ENCODE measurements at regions not wholly inside any gene's neighbourhood (a gene's known extent, or its start where the extent isn't known, plus 50 kb on each side); places are given as distances from the start of the nearest gene placed in this dataset.
A peak's percentile ranks its signal among the peaks of the same experiment; 100 is the strongest.
"Not testable (repeated sequence)": the region's sequence is repeated elsewhere in the genome, so short reads cannot be mapped to it uniquely, and the experiment has no call there.

DNA sequence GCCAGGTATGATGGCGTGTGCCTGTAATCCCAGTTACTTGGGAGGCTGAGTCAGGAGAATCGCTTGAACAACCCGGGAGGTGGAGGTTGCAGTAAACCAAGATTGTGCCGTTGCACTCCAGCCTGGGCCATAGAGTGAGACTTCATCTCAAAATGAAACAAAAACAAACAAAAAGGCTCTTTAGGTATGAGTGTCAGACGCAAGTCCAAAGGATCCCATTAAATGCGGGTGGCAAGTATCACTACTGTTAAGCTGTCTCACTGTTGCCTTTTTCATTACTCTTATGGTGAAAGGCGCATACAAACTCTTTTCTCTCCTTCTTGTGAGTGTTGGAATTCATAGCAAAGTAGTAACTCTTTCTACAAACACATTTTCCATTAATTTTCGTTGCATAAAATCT, 688.5 kb upstream of the CHD1 start:
- no peak for DNase-seq (ENCODE audit: low read depth, low spot score)
- in situ Hi-C loops (cut with HindIII; ENCODE audit: low pct_unique_long_range_greater_than_20kb, low sequenced_read_pairs), result no loop called here

DNA sequence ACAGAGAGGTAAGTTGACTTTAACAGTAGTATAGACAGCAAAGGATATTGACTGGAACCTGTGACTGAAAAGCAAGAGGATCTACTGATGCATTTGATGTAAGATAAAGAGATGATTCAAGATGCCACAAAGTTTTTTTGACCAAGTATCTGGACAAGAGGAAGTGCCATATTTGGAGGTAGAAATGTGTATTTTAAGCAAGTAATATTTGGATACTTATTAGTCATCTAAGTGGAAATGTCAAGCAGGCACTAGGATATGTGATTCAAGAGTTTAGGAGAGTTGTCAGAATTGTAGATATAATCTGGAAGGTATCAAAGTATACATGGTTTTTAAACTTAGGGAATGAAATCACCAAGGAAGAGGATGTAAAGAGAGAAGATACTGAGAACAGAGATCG, 686.1 kb upstream of the CHD1 start:
- in situ Hi-C loops (cut with HindIII; ENCODE audit: low pct_unique_long_range_greater_than_20kb, low sequenced_read_pairs), result no loop called here
- no peak for DNase-seq (ENCODE audit: low read depth, low spot score)

DNA sequence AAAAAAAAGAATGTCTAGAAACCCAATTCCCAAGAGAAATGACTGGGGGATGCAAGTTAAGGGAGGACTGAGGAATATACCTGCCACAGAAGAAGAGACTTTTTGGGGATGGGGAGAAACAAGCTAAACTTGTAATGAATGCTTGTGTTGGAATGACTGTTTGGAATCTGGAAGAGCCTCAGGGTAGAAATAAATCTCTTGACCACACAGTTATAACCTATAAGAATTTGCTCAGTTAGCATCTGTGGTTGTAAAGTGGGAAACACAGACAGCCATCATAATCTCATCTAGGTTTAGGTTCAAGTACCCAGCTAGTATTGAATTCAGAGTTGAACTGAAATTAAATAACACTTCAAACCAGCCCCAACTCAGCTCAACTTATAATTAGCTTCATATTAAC, 678.3 kb upstream of the CHD1 start:
- DNase-seq (ENCODE audit: low read depth, low spot score), result no peak
- in situ Hi-C loops (cut with HindIII; ENCODE audit: low pct_unique_long_range_greater_than_20kb, low sequenced_read_pairs), result no loop called here

DNA sequence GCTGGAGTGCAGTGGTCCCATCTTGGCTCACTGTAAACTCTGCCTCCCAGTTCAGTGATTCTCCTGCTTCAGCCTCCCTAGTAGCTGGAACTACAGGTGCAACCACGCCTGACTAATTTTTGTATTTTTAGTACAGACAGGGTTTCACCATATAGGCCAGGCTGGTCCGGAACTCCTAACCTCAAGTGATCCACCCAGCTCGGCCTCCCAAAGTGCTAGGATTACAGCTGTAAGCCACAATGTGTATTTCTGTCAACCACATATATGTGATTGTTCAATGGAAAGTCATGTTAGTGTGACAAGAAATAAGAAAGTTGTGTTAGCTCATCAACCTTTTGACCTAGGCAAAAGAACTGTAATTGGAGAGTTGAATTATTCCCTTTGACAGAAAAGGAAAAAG, 677.1 kb upstream of the CHD1 start:
- in situ Hi-C loops (cut with HindIII; ENCODE audit: low pct_unique_long_range_greater_than_20kb, low sequenced_read_pairs), result no loop called here
- no peak for DNase-seq (ENCODE audit: low read depth, low spot score)

DNA sequence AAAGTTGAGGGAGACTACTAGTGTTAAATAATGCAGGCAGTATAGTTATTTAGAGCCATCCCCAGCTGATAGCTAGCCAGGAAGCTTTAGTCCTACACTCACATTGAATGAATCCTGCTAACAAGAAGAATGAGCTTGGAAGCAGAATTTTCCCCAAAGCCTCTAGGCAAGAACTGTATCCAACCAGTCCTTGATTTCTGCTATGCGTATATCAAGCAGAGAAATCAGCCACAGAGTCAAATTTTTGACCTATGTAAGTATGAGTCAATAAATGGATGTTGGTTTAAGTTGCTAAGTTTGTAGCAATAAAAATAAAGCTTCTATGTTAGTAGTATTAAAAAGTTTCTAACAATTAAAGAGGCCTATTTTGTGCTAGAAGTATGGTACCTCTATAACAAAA, 672.1 kb upstream of the CHD1 start:
- DNase-seq (ENCODE audit: low read depth, low spot score), result no peak
- in situ Hi-C loops (cut with HindIII; ENCODE audit: low pct_unique_long_range_greater_than_20kb, low sequenced_read_pairs), result no loop called here

DNA sequence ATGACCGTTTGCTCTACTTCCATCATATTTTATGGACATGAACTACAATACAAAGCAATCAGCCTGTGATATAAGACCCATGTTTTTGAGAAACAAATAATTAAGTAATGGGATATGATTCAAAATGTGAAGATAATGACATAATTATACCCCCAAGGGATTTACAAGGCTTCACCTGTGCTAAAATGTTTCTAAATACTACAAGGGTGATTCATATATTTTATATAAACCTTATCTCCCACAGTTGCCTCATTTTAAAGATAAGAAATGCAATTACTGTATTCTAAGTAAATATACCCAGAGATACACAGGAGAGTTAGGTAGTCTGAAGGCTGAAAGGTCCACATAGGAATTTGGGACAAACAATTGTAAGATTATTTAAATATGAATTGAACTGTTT, 662.0 kb upstream of the CHD1 start:
- DNase-seq (ENCODE audit: low read depth, low spot score), result no peak
- in situ Hi-C loops (cut with HindIII; ENCODE audit: low pct_unique_long_range_greater_than_20kb, low sequenced_read_pairs), result no loop called here

DNA sequence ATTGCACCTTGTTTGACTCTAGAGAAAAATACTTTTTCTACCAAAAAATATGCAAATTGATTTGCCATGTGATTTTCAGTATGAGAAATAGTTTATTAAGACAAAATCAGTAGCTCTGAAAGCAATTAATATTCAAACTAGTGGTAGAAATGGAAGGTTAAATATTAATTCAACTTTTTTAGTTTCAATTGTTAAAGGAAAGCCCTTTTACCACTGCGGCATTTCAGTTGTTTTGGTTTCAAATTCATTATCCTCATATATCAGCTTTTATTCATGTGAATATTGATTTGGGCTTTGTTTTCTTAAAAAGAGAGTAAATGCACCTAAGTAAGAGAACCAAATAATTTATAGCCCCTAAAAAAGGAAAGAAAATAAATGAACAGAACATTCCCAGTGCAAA, 660.6 kb upstream of the CHD1 start:
- DNase-seq (ENCODE audit: low read depth, low spot score), result no peak
- in situ Hi-C loops (cut with HindIII; ENCODE audit: low pct_unique_long_range_greater_than_20kb, low sequenced_read_pairs), result no loop called here

DNA sequence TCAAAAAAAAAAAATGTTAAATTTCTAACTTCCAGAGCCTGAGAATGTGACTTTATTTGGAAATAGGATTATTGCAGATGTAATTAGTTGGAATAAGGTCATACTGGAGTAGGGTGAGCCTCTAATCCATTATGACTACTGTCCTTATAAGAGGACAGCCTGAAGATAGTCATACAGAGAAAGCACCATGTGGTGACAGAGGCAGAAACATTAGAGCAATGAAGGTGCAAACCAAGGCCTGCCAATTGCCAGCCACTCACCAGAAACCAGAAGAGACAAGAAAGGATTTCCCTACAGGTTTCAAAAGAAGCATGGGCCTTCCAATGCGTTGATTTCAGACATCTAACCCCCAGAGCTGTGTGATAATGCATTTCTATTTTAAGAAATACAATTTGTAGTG, 659.2 kb upstream of the CHD1 start:
- in situ Hi-C loops (cut with HindIII; ENCODE audit: low pct_unique_long_range_greater_than_20kb, low sequenced_read_pairs), result no loop called here
- DNase-seq (ENCODE audit: low read depth, low spot score), result no peak

DNA sequence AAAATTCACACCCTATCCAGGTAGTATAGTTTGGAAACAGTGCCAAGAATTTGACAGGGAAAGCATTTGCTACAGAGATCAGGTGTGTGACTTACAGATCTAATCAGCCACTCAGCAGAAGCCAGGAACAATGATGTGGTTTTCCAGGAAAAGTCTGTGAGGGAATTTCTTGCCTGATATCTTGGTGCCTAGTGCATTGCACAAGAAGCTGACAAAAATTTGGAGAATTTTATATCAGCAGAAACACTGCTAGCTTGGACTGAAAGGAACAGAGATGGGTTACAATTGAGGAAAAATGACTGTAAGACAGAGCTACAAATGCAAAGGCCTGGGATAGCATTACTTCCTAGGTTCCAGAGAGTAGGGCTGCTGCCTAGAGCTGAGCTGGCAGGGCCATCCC, 658.1 kb upstream of the CHD1 start:
- DNase-seq (ENCODE audit: low read depth, low spot score), result no peak
- in situ Hi-C loops (cut with HindIII; ENCODE audit: low pct_unique_long_range_greater_than_20kb, low sequenced_read_pairs), result no loop called here

DNA sequence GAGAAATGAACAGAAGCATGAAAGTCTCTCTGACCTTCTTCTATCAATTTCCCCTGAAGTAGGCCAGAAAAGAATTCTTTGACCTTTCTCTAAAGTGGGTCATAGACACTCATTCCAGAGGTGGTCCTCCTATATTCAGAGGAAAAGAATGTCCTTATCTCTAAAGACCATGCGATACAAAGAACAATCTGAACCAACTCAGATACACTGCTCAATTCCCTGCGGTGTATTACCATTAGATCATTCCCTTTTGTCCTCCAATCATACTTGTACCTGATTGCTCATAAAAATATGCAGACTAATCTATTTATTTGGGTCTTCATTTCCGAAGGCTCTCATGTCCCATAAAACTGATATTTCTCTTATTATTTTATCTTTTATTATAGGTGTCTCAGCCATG, 652.4 kb upstream of the CHD1 start:
- DNase-seq (ENCODE audit: low read depth, low spot score); in situ Hi-C loops (cut with HindIII; ENCODE audit: low pct_unique_long_range_greater_than_20kb, low sequenced_read_pairs): not testable (repeated sequence)

DNA sequence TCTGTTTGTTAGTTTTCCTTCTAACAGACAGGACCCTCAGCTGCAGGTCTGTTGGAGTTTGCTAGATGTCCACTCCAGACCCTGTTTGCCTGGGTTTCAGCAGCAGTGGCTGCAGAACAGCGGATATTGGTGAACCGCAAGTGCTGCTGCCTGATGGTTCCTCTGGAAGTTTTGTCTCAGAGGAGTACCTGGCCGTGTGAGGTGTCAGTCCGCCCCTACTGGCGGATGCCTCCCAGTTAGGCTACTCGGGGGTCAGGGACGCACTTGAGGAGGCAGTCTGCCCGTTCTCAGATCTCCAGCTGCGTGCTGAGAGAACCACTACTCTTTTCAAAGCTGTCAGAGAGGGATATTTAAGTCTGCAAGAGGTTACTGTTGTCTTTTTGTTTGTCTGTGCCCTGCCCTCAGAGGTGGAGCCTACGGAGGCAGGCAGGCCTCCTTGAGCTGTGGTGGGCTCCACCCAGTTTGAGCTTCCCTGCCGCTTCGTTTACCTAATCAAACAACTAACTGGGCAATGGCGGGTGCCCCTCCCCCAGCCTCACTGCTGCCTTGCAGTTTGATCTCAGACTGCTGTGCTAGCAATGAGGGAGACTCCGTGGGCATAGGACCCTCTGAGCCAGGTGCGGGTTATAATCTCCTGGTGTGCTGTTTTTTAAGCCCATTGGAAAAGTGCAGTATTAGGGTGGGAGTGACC, 634.3 kb upstream of the CHD1 start:
- DNase-seq (ENCODE audit: low read depth, low spot score); in situ Hi-C loops (cut with HindIII; ENCODE audit: low pct_unique_long_range_greater_than_20kb, low sequenced_read_pairs): not testable (repeated sequence)

DNA sequence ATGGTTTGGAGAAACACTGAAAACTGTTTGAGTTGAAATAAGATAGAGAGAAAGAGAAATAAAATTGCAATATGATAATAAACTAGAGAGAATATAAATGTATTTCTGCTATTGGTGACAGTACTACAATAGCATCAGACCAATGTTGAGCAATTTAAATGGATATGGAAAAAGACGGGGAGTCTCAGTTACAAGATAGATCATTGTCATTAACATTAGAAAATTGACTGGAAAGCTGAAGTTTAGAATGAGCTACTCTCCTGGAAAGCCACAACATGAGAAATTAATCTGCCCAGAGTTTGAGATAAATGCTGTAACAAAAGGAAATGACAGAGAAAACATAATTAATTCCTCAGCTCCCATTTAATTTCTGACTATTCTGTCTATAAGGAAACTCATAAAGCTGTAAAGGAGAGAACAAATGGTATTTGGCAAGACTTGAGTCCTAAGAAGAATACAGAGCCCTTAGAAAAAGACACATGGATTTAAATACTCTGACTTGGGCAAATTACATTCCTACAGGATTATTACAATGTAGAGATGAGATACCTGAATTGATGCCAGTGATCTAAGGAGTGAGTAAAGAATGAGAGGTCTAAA, 624.5 kb upstream of the CHD1 start:
- DNase-seq (ENCODE audit: low read depth, low spot score), result no peak
- in situ Hi-C loops (cut with HindIII; ENCODE audit: low pct_unique_long_range_greater_than_20kb, low sequenced_read_pairs), result no loop called here

DNA sequence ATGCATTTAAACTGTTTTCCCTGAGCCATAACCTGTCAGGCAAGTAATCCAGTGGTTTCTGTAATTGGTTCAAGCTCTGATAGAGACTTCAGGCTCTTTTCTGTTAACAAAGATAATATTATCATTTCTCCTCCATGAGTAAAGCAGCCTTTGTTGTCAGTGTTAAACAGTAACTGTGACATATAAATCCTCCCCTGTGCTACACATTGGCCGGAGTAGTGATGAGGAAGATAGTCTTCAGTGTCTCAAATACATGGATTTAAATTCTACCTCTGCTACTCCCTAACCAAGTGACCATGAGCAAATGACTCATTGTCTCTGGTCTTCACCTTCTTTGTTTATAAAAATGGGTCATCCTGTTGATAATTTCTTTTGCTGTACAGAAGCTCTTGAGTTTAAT, 615.5 kb upstream of the CHD1 start:
- DNase-seq (ENCODE audit: low read depth, low spot score), result peak; percentile 67
- in situ Hi-C loops (cut with HindIII; ENCODE audit: low pct_unique_long_range_greater_than_20kb, low sequenced_read_pairs), result no loop called here

DNA sequence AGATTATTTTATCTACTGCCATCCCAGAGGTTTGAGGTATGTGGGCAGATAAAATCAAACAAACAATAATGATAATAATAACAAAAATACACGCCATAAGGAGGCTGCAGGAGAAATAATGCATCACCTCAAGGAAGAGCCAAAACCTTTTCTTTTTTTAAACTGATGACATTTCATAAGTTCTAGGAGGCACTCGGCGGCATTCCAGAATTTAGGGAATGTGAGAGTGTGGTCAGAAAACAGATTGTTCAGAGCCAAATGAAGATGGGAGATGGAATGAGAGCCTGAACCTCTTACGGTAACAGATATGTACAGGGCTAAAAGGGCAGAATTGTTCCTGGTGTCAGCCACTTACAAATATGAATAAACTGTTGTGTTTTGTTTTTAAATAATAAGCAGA, 615.0 kb upstream of the CHD1 start:
- DNase-seq (ENCODE audit: low read depth, low spot score), result peak; percentile 77
- in situ Hi-C loops (cut with HindIII; ENCODE audit: low pct_unique_long_range_greater_than_20kb, low sequenced_read_pairs), result no loop called here

DNA sequence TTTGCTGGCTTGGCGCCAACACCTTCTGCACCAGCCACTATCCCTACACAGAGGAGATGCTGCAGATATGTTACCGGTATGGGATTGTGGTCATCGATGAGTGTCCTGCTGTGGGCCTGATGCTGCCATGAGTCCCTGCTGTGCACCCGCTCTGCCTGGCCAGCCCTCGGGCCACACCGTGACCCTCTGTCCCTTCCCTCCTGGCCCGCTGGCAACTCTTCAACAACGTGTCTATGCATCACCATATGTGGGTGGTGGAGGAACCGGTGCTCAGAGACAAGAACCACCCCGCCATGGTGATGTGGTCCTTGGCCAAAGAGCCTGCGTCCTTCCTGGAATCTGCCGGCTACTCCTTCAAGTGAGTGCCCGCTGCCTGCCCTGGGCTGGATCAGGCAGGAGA, 605.4 kb upstream of the CHD1 start:
- DNase-seq (ENCODE audit: low read depth, low spot score); in situ Hi-C loops (cut with HindIII; ENCODE audit: low pct_unique_long_range_greater_than_20kb, low sequenced_read_pairs): not testable (repeated sequence)

DNA sequence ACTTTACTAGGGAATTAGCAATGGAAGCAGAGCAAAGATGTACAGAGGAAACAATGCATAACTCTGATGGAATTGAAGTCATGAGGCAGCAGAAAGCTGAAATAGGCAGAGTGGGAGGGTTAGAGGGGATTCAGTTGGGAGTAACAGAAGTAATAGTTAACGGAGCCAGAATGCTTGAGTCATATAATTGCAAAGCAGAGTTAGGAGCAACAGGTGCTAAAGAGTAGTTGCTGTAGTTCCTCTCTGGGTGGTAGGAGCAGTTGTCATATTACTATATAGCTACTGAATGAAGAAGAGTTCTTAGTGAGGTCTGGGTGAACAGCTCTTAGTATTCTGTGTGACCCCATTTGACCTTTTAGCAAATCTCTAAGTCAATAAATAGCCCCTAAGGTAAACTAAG, 592.9 kb upstream of the CHD1 start:
- in situ Hi-C loops (cut with HindIII; ENCODE audit: low pct_unique_long_range_greater_than_20kb, low sequenced_read_pairs); DNase-seq (ENCODE audit: low read depth, low spot score): not testable (repeated sequence)

DNA sequence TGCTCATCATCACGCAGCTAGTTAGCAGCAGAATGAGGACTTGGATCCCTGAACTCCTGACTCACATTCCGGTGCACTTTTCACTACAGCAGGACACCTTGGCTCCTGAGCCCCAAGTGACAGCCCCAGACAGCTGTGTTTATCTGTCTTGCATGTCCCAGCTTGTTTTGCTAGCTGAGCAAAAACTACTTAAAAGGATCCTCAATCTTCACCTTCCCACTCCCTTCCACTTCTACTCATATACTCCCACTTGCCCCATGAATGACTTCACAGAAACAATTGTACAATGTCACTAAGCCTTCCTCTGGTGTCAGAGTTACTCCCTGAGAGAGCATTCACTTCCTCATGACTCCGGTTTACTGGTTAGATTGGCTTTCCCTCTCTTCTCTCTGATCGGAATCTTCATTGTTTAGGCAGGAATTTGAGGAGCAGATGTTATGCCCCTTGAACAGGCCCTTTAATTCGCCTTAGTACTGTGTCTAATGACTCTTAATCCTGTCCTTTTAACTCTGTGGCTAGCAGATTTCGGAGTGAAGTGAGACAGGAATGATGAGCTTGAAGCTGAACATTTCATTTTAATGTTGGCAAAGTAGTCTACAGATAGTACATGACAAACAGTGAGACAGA, 587.2 kb upstream of the CHD1 start:
- in situ Hi-C loops (cut with HindIII; ENCODE audit: low pct_unique_long_range_greater_than_20kb, low sequenced_read_pairs); DNase-seq (ENCODE audit: low read depth, low spot score): not testable (repeated sequence)

DNA sequence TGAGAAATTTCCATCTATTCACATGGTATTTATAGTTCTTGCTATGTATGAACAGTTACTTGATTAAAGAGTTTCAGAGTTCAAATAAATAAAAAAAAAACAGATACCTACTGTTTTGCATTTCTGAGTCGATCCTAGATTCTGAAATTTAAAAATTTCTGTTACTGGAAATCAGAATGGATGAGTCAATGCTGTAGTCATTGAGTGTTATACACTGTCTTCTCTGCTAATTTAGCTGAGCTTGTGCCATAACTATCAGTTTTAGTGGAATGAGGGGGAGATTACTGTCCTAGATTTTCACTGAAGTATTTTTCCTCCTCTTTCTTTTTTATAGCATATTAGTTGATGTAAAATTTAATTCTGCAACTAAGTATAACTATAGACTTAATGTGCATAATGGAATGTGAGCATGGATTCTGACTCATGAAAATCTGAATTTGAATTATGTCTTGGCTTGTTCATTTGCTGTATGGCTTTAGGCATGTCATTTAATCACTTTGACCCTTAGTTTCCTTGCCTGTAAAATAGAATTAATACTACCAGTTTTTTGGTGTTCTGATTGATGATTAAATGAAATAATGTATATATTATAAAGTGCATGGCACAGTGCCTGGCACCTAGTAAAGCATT, 581.5 kb upstream of the CHD1 start:
- in situ Hi-C loops (cut with HindIII; ENCODE audit: low pct_unique_long_range_greater_than_20kb, low sequenced_read_pairs); DNase-seq (ENCODE audit: low read depth, low spot score): not testable (repeated sequence)

DNA sequence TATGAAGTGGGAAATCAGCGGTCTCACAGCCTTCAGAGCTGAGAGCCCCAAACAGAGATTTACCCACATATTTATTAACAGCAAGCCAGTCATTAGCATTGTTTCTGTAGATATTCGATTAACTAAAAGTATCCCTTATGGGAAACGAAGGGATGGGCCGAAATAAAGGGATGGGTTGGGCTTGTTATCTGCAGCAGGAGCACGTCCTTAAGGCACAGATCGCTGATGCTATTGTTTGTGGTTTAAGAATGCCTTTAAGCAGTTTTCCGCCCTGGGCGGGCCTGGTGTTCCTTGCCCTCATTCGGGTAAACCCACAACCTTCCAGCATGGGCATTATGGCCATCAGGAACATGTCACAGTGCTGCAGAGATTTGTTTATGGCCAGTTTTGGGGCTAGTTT, 580.3 kb upstream of the CHD1 start:
- in situ Hi-C loops (cut with HindIII; ENCODE audit: low pct_unique_long_range_greater_than_20kb, low sequenced_read_pairs); DNase-seq (ENCODE audit: low read depth, low spot score): not testable (repeated sequence)

Measured in SK-MEL-5 (cell line).